Right renal cortex interstitium (tissue), 3 donors: ENCODE measurements at regions not wholly inside any gene's neighbourhood (a gene's known extent, or its start where the extent isn't known, plus 50 kb on each side); places are given as distances from the start of the nearest gene placed in this dataset.
A peak's percentile ranks its signal among the peaks of the same experiment; 100 is the strongest.

ENCODE experiments used
- DNase-seq, 3 donors: peaks; one replicate each; pipeline ENCODE4 v3.0.0-alpha.2; 2013; ENCODE audit warnings: low read depth in 3 of 3, low spot score in 2 of 3

DNA sequence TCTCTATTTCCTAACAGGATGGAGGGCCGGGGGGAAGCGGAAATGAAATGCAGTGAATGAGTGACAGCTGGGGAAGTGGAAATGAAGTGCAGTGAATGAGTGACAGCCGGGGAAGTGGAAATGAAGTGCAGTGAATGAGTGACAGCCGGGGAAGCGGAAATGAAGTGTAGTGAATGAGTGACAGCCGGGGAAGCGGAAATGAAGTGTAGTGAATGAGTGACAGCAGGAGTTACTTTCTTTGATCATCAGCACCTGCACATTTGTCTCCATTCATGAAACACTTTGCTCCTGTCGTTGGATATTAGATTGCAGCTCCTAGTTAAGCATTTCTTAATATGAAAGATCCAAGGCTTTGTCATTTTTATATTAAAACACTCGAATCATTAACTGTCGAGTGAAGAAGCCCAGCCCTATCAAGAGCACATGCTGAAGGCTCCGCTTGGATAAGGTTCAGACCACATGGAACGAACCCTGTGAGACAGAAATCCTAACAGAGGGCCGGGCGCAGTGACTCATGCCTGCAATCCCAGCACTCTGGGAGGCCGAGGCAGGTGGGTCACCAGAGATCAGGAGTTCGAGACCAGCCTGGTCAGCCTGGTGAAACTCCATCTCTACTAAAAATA lies 406.0 kb upstream of the ADARB2 start:
- no peak for DNase-seq

DNA sequence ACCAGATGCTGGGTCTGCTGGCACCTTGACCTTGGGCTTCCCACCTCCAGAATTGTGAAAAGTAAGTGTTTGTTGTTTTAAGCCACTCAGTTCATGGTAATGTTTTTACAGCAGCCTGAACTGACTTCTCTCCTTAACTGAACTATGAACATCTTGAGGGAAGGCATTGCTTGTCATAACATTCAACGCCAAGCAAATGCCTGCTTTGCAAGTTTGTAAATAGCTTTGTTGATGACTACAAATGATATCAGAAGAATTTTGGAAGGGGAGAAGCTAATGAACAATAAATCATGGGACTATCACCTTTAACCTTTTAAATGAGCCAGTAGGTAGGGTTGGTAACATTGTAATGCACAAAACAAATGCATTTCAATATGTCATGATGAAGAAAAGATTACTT lies 402.4 kb upstream of the ADARB2 start:
- no peak for DNase-seq

DNA sequence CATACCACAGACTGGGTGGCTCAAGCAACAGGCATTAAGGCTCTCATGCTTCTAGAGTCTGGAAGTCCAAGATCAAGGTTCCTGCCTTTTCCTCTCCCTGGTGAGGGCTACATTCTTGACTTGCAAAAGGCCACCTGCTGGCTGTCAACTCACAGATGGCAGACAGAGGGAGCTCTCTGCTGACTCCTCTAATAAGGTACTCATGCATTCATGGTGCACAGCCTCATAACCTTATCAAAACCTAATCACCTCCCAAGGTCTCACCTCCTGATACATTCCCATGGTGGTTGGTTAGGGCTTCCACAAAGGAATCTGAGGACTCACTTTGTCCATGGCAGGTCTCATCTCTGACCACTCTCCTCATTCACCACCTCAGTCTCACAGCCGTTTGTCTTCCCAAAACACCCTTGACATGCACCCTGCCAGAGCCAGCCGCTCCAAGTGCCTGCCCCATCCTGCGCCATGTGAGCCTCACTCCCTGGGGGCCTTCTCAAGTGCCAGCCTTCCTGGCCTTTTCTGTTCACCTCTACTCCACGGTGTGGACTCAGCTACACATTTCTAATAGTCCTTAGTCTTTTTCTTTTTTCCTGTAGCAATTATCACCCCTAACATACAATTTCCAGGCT lies 400.3 kb upstream of the ADARB2 start:
- no peak for DNase-seq

DNA sequence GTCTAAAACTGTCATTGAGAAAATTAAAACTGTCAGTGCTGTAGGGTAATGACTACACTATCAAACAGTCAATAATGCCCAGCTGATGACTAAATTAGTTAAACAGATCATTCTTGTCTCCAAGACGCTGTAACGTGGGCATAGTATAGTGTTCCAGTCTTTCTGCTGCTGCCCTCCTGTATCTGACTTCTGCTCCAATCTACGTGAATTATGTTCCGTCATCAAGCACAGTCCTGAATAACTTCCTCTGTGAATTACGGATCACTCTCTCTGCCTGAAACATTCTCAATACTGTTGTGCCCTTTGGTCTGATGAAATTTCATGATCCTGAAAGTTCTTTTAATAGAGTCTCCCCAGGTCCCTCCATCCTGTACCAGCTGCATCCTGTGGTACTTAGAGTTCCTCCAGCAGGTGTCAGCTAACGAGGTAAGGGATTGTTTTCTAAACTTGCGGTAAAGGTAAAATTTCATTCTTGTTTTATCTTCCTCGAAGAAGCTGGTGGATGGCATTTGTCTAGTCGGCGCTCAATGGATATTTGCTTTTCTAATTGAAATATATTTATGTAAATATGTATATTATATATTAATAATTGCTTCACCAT lies 393.5 kb upstream of the ADARB2 start:
- DNase-seq = no peak

DNA sequence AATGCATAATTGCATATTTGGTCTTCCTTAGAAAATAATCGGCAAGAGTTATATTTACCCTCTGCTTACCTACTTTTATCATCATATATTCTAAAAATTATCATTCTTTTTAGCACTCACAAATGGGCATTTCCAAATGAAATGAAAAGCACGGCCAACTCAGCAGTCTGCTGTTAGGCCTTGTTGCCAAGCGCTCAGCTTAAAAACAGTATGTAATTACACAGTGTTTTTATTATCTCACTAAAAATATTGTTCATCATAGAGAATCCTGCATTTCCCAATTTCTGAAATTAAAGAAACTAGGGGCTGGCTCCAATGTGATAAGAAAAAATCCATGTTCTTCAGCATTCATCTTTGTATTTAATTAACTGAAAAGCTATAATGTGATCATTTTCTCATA lies 391.7 kb upstream of the ADARB2 start:
- no peak for DNase-seq

DNA sequence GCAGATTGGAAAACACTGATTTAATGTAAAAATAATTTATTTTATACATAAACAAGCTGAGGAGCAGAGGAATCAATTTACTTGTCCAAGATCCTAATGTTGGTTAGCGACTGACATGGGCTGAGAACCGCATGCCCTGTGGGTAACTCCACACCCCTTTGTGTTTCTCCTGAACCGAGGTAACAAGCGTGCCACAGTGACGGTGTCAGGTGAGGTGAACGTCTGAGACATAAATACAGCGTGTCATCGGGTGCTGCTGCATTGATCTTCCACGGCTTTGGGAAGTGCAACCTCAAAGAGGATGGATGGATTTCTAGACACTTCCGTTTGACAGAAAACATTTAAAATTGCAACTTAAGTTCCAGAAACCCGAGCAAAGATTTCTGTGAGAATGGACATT lies 386.8 kb upstream of the ADARB2 start:
- no peak for DNase-seq

DNA sequence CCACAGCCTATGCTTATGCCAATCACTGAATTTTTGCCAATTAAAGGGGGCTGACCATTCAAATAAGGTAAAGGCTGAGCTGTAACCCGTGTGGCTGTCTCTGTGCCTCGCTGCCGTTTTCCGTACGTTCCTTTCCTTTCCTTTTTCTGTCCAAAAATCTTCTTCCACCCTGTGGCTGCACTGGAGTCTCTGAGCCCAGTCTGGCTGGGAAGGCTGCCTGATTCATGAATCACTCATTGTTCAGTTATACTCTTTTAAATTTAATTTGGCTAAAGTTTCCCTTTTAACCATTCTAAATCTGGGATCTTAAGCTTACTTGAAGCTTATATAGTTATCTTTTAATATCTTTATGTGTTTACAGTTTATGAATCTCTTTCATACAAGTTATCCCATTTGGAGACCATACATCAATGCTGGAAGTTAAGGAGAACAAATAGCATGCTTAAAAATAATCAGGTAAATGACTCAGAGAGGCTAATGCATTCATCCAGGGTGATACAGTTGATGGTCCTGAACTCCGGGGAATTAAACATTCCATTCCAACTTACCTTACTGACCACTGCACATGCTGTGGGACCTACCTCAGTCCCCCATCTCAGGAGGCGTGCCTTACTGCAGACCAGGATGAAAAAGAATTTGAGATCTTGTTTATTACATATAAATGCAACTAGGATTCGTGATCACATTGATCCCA lies 385.3 kb upstream of the ADARB2 start:
- DNase-seq = no peak

DNA sequence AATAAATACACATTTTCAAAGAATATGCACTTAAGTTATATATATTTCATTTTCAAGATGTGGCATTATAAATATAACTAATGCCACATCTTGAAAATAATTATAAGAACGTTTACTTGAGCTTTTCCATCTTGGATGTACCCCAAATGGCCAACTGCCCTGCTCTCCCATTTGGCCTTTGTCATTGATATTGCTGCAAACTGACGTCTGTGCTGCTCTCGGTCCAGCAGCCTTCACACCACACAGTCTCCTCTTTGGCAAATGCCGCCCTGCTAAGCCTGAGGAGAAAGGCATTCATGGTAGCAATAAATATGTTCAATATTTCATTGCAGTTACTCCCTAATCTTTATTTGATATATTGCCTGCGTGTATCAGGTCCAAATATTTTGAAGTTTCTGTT lies 384.6 kb upstream of the ADARB2 start:
- DNase-seq = no peak

DNA sequence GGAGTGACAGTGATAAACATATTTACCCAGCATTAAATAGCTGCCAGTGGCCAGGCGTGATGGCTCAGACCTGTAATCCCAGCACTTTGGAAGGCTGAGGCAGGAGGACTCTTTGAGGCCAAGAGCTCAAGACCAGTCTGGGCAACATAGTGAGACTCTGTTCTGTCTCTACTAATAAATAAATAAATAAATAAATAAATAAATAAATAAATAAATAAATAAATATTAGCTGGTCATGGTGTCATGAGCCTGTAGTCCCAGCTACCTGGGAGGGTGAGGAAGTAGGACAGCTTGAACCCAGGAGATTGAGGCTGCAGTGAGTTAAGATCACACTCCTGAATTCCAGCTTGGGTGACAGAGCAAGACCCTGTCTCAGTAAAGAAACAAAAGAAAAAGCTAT lies 384.0 kb upstream of the ADARB2 start:
- no peak for DNase-seq

DNA sequence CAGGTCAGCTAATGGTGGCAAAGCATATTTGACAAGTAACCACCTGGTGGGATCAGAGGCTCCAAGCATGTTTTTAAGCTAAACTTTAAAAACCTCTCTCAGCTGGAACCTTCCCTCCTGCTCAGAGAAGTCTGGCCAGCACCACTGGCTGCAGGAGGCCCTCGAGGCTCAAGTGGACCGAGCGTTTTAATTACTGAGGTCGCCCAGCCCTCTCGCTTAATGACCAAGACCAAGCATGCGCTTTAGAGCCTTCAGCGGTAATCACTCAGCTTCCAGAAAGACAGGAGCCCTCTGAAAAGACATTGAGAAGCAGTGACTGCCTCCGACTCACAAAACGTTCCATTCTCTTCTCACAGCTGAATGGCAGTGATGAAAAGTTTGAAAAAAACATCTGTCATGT lies 383.4 kb upstream of the ADARB2 start:
- no peak for DNase-seq

DNA sequence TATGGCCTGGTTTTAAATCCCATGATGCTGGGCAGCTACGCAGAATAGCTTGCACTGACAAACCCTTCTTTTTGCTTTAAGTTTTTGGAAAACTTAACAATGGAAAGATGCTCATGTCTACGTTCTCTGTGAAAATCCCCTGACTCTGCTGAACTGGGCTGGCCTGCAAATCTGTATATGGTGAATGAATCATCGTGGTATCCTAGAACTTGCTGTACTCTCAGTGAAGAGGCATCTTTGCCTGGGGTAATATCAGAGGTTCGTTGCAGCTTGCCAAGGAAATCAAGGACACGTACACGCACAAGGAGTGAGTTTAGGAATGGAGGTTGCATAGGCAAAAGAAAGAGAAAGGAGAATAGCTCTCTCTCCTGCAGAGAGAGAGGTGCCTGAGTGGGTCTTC lies 382.0 kb upstream of the ADARB2 start:
- no peak for DNase-seq

DNA sequence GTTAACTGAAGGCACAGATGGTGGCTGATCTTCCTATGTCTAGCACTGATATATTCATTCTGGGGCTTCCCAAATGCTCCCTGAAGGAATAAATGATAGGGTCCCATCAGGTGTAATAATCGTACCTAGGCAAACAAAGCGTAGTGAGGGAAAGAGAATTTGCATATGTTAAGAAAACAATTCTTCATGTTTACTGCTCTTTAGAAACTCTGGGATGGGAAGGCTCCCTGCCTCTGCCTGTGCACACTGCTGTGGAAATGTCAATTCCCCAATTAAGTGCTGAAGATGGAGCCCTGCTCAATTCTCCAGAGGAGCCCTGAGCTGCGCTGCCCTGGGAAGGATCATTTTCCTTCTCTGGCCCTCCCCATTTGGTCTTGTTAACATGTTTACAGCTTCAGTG lies 380.9 kb upstream of the ADARB2 start:
- no peak for DNase-seq

DNA sequence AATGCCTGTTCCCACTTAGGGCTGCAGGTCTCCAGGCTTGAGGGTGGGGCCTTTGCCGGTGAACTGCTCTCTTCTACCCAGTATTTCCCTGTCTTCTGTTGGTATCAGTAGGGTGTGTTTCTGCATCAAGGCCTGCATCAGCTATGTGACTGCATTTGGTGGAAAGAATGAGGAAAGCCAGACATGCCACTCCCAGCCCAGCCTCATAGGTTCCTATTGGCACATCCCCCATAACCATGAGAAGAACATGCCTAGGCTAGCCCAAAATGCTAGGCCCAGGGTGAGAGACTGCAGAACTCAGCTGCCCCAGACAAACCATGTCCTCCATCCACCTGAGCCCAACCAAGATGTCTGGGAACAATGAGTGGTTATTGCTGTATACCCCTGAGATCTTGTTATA lies 380.3 kb upstream of the ADARB2 start:
- DNase-seq = no peak

DNA sequence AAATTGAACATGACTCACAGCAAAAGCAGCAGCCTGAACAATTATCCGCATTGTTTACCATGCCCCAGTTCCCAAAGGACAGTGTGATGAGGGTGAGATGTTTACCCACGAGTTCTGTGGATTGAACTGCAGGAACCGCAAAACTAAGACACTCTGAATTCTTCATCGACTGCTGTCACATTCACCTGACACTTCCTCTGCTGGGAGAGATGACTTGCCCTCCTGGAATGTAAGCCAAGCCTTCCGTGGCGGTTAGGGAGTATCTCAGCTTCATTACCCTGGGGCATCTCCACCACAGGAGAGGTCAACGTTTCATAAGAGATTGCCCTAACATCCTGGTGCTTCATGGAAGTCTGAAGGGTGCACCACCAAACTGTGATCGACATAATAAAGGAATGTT lies 374.6 kb upstream of the ADARB2 start:
- DNase-seq = peak in 1 of 3 donors; percentile 19

DNA sequence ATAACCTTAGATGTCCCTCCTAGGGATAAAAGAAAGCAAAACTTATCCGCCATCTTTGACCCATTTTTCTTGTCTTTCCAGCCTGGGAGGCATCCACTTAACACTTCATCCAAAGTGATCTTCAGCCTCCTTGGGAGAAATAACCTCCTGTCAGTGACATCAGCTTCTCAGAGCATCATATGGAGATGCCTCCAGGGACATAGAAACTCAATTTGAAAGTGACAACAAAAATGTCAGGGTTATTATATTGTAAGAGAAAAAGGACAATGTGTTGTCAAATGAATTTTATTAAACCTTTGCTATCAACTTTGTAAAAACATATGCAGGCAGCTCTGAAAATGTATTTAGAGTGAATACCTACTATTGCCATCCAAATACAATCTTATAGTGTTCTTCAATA lies 371.2 kb upstream of the ADARB2 start:
- no peak for DNase-seq

DNA sequence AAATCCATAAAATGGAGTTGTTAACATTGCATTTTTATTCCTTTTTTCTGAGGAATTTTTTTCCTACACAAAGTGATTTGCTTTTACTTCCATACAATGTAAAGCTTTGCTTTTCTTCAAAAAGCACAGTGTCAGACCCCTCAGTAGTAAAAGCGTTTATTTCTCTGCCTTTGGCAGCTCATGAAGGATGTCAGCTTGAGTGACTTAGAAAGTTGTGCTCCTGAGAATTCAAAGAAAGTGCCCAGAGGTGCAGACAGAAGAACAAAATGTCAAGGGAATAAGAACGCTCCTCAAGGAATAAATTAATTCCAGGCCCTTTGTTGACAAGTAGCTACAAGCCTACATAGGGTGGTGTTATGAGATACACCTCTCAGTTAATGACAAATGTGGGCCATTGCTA lies 369.3 kb upstream of the ADARB2 start:
- no peak for DNase-seq

DNA sequence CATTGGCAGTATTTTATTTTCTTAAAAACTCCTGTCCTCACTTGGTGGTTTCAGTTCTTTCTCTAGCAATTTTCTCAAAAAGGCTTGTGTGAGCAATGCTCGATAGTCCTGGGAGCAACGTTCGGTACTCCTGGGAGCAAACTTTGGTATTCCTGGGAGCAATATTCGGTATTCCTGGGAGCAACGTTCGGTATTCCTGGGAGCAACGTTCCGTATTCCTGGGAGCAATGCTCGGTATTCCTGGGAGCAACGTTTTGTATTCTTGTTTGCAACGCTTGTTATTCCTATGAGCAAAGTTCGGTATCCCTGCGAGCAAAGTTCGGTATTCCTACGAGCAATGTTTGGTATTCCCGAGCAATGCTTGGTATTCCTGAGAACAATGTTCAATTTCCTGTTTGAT lies 362.0 kb upstream of the ADARB2 start:
- no peak for DNase-seq

DNA sequence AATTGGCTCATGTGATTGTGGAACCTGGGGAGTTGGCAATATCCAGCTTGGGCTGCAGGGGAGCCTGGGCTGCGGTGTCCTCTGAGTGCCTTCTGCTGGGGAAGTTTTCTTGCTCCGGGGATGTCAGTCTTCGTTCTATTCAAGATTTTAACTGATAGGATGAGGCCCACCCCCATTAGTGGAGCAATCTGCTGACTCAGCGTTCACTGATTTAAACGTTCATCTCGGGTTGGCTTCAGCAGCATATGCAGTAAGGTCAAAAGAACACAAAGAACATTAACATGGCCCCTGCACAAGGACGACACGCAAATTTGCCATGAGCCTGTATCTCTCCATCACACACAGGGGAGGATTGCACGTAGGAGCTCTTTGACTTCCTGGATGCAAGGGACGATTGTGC lies 360.6 kb upstream of the ADARB2 start:
- no peak for DNase-seq

DNA sequence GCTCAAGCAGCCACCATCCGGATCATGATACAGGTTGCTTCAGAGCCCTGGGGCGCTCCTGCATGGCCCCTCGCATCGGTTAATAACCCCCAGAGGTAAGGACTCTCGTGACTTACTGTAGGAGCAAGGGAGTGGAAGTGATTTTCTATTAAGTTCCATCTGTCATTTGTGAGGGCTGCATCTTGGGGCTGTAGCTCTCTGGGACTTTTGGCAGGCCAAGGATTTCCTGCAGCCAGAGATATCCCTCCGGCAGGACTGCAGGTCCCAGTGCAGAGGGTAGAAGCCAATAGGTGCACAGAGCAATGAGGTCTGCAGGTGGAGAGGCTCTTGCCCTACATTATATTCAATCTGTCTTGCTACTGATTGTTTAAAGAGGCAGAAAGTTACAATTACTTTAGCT lies 356.8 kb upstream of the ADARB2 start:
- no peak for DNase-seq

DNA sequence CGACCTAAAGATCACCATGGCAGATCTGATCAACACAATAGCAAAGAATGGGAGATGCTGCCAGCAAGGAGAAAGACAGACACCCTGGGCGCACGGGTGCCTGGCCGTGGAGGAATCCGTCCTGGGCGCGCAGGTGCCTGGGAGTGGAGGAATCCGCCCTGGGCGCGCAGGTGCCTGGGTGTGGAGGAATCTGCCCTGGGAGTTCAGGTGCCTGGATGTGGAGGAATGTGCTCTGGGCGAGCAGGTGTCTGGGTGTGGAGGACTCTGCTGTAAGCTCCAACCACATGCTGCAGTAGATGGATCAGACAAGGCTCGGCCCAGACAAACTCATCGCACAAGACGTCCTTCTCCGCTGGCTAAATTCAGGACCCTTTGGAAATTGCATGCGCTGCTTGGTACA lies 346.3 kb upstream of the ADARB2 start:
- DNase-seq = no peak

DNA sequence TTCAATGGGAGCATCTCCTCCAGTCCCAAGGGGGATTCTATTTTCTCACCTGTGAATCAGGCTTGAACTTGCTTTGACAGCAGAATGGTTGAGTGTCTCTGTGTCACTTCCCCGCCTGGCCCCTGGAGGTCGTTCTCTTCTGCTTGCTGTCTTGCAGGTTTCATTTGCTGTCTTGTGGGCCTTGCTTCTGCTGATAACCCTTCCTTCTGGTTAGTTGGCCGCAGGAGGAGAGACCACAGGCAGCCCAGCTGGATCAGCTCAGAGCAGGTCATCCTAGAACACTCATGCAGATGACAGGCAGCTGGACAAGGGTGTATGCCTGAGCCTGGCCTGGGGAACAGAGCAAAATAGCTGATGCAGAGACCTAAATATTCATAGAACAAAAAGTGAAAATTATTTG lies 344.2 kb upstream of the ADARB2 start:
- no peak for DNase-seq

DNA sequence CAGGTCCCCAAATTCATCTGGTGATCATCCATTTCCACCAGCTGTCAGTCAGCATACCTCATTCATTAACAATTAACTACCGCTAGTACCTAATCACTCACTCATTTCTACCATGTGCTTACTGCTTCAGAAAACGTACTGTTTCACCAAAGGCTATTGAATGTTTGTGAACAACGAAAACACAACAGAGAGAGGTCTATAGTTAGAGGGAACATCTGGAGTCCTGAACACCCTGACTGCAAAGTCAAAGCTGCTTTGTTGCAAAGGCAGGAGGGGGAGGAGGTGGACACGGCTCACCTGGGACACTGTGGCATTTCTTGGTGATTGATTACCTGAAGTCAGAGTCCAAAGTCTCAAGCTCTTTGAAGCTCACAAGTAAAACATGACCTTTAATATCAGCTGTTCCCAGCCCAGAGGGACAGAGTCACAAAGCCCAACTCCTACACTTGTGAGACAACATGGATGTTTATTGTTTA lies 342.3 kb upstream of the ADARB2 start:
- peak; percentile 45 to 63 (median 59) for DNase-seq
